Endothelial cell of umbilical vein (primary cell): ENCODE measurements at regions not wholly inside any gene's neighbourhood (a gene's known extent, or its start where the extent isn't known, plus 50 kb on each side); places are given as distances from the start of the nearest gene placed in this dataset.

ENCODE experiments used
- BruUV-seq: library from RNA; stranded (reverse); fragments of 400-500 nt; replicated peaks from 2 replicates; lab custom pipeline; 2021; lab: Mats Ljungman, UMichigan
- CTCF ChIA-PET: fragments of 300-600, 350-600 bp; sonication (Branson Sonifier 250); formaldehyde crosslinking; loops from one replicate; lab custom pipeline; 2021; ENCODE audit warnings: antibody characterized with exemption, inconsistent platforms; lab: Charles Lee
- POLR2A ChIA-PET: fragments of 300-600, 350-600 bp; sonication (Branson Sonifier 250); formaldehyde crosslinking; loops from one replicate; lab custom pipeline; 2021; ENCODE audit warnings: antibody characterized with exemption, inconsistent platforms; lab: Charles Lee
- DNase-seq: peaks from one replicate; pipeline ENCODE4 v3.0.0-alpha.2; 2011; ENCODE audit warnings: low read depth, low spot score
- FAIRE-seq: peaks from 2 replicates; lab custom pipeline; 2011; peaks lifted over from hg19 to GRCh38; lab: Jason Lieb, UNC
- H2AFZ ChIP-seq: 2 replicates; pipeline ENCODE4 v1.6.0; 2012; ENCODE audit warnings: low read depth, low read length, control low read depth, inconsistent platforms
- H3K27ac ChIP-seq: 2 replicates; pipeline ENCODE4 v1.5.1; 2011; ENCODE audit warnings: low read depth, mild to moderate bottlenecking, control low read depth, low read length, moderate library complexity; ENCODE audit not compliant: insufficient read depth
- H3K27me3 ChIP-seq, 2 experiments: 2 replicates each; pipeline versions ENCODE4 v1.6.0 to v1.6.1; 2011; ENCODE audit warnings: low read length in 2 of 2, mixed read lengths in 1 of 2; ENCODE audit not compliant: control insufficient read depth in 2 of 2, insufficient read depth in 2 of 2
- H3K36me3 ChIP-seq, 2 experiments: 2 replicates in 1 of 2; 3 replicates in 1 of 2; pipeline ENCODE4 v1.5.1; 2011; ENCODE audit warnings: low read length in 2 of 2, mild to moderate bottlenecking in 1 of 2, moderate library complexity in 1 of 2; ENCODE audit not compliant: control insufficient read depth in 2 of 2, insufficient read depth in 2 of 2; ENCODE audit errors: extremely low read depth in 1 of 2
- H3K4me1 ChIP-seq: 3 replicates; pipeline ENCODE4 v1.5.1; 2011; ENCODE audit warnings: mild to moderate bottlenecking, low read length; ENCODE audit not compliant: control insufficient read depth, insufficient read depth; ENCODE audit errors: extremely low read depth
- H3K4me2 ChIP-seq: 2 replicates; pipeline ENCODE4 v1.6.1; 2011; ENCODE audit warnings: low read length, control low read depth, mixed read lengths; ENCODE audit not compliant: insufficient read depth
- H3K4me3 ChIP-seq, 3 experiments: fragments of 200-600 bp in 1 of 3; sonication (generic), shearing (Covaris generic) in 1 of 3; replicated peaks in 1 of 3; 2 replicates each; pipeline ENCODE4 v1.5.1; 2011 to 2016; ENCODE audit warnings: control low read depth in 3 of 3, low read length in 3 of 3, mild to moderate bottlenecking in 2 of 3, inconsistent platforms in 1 of 3, low read depth in 1 of 3, moderate library complexity in 1 of 3; ENCODE audit not compliant: insufficient read depth in 1 of 3
- H3K79me2 ChIP-seq: 2 replicates; pipeline ENCODE4 v1.6.0; 2012; ENCODE audit warnings: low read length, inconsistent platforms; ENCODE audit not compliant: control insufficient read depth, insufficient read depth
- H3K9ac ChIP-seq: replicated peaks from 2 replicates; pipeline ENCODE3; 2011; ENCODE audit warnings: low read length, control low read depth; ENCODE audit not compliant: insufficient read depth; ENCODE audit errors: extremely low read depth
- H3K9me1 ChIP-seq: replicated peaks from 3 replicates; pipeline ENCODE4 v1.6.0; 2011; ENCODE audit warnings: mild to moderate bottlenecking, low read length; ENCODE audit not compliant: control insufficient read depth, insufficient read depth; ENCODE audit errors: extremely low read depth
- H3K9me3 ChIP-seq: replicated peaks from 2 replicates; pipeline ENCODE4 v1.5.1; 2012; ENCODE audit warnings: low read length, inconsistent platforms; ENCODE audit not compliant: control insufficient read depth, insufficient read depth
- H4K20me1 ChIP-seq: replicated peaks from 2 replicates; pipeline ENCODE3; 2011; ENCODE audit warnings: mild to moderate bottlenecking, low read length; ENCODE audit not compliant: control insufficient read depth, insufficient read depth; ENCODE audit errors: extremely low read depth
- EZH2 ChIP-seq: IDR thresholded peaks from 2 replicates; pipeline ENCODE4 v1.6.1; 2012; ENCODE audit warnings: borderline replicate concordance, low read depth, mild to moderate bottlenecking, moderate library complexity, low read length, inconsistent platforms; ENCODE audit not compliant: severe bottlenecking
- FOS ChIP-seq: IDR thresholded peaks from 2 replicates; pipeline ENCODE4 v1.6.1; 2011; ENCODE audit warnings: mild to moderate bottlenecking, low read length, moderate library complexity, borderline replicate concordance; ENCODE audit not compliant: insufficient read depth
- GATA2 ChIP-seq: IDR thresholded peaks from 2 replicates; pipeline ENCODE4 v1.7.0; 2011; ENCODE audit warnings: low read depth, mild to moderate bottlenecking, moderate library complexity, mixed read lengths, low read length; ENCODE audit not compliant: insufficient read length, insufficient read depth
- JUN ChIP-seq: IDR thresholded peaks from 2 replicates; pipeline ENCODE4 v1.6.1; 2011; ENCODE audit warnings: borderline replicate concordance, low read depth; ENCODE audit not compliant: insufficient read length, insufficient read depth
- MAX ChIP-seq: IDR thresholded peaks from 2 replicates; pipeline ENCODE4 v1.6.1; 2011; ENCODE audit not compliant: insufficient read depth, insufficient read length
- MYC ChIP-seq: IDR thresholded peaks from one replicate; pipeline ENCODE4 v1.6.1; 2011; ENCODE audit warnings: mild to moderate bottlenecking, low read depth, low read length
- POLR2A ChIP-seq: IDR thresholded peaks from 2 replicates; pipeline ENCODE4 v1.6.1; 2012; ENCODE audit warnings: low read depth, mild to moderate bottlenecking, control low read depth, low read length
- POLR2AphosphoS5 ChIP-seq: IDR thresholded peaks from 2 replicates; pipeline ENCODE4 v1.6.1; 2012; ENCODE audit warnings: low read depth, mild to moderate bottlenecking, control low read depth, low read length, moderate library complexity; ENCODE audit not compliant: insufficient read depth
- dilution Hi-C: fragments of 300-500 bp; cut with MboI; formaldehyde crosslinking; loops from one replicate; pipeline ENCODE4 v1.15.0; 2019; ENCODE audit warnings: low sequenced_read_pairs; ENCODE audit not compliant: extremely low pct_ligation_motif_present
- intact Hi-C: fragments of 100-400 bp; cut with micrococcal nuclease; formaldehyde crosslinking; loops from one replicate; pipeline ENCODE4 v1.10.0; 2022
- TF ChIP-seq, protein P1 (sequence below), 2 donors: IDR thresholded peaks; 1 replicate in 1 of 2; 2 replicates in 1 of 2; pipeline ENCODE4 v1.5.1; 2011; ENCODE audit warnings: low read length in 2 of 2, mild to moderate bottlenecking in 2 of 2, moderate library complexity in 2 of 2, control low read depth in 1 of 2, inconsistent platforms in 1 of 2, low read depth in 1 of 2; ENCODE audit not compliant: insufficient read depth in 1 of 2; ENCODE audit errors: extremely low read depth in 1 of 2

- intact Hi-C loops (no loop called here), dilution Hi-C loops (no loop called here)
- DNase-seq (no peak), FAIRE-seq (no peak)
- Histone ChIP-seq H3K9me3 (no peaks in the 10 kb centered on the region), H3K27me3 (no peaks in the 10 kb centered on the region), H3K9me1 (no peaks in the 10 kb centered on the region), H3K4me1 (no peaks in the 10 kb centered on the region), H3K4me2 (no peak overlapping the region), H3K27ac (no peak overlapping the region), H3K36me3 (no peaks in the 10 kb centered on the region), H4K20me1 (no peaks in the 10 kb centered on the region), H3K79me2 (no peaks in the 10 kb centered on the region), H3K9ac (no peak overlapping the region), H2AFZ (no peak overlapping the region), H3K4me3 (no peak overlapping the region)
- BruUV-seq: no TSS peak
- ChIA-PET POLR2A (no interaction called here), CTCF (interaction anchor here (1.2 kb wide), 1 partner anchor 11 kb away, joined by 4 read pairs; no protein-coding TSS in a partner anchor)
- no peak for TF ChIP-seq POLR2A
- TF ChIP-seq MYC: no peak
- no peak for TF ChIP-seq EZH2
- TF ChIP-seq, protein P1, sequence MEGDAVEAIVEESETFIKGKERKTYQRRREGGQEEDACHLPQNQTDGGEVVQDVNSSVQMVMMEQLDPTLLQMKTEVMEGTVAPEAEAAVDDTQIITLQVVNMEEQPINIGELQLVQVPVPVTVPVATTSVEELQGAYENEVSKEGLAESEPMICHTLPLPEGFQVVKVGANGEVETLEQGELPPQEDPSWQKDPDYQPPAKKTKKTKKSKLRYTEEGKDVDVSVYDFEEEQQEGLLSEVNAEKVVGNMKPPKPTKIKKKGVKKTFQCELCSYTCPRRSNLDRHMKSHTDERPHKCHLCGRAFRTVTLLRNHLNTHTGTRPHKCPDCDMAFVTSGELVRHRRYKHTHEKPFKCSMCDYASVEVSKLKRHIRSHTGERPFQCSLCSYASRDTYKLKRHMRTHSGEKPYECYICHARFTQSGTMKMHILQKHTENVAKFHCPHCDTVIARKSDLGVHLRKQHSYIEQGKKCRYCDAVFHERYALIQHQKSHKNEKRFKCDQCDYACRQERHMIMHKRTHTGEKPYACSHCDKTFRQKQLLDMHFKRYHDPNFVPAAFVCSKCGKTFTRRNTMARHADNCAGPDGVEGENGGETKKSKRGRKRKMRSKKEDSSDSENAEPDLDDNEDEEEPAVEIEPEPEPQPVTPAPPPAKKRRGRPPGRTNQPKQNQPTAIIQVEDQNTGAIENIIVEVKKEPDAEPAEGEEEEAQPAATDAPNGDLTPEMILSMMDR (IDR thresholded peaks at IDR 0.05; ENCODE audit: extremely low read depth in 1 of 2, insufficient read depth in 1 of 2, low read depth in 1 of 2, low read length in 2 of 2): no peak
- no peak for TF ChIP-seq MAX
- TF ChIP-seq FOS: no peak
Observed at GRCh38 chr6:80939898-80940297, 812.6 kb downstream of the TENT5A start.

GRCh38 chr6:80939480-80939879 lies 813.0 kb downstream of the TENT5A start:
- Histone ChIP-seq H3K27me3 (no peaks in the 10 kb centered on the region), H3K9me1 (no peaks in the 10 kb centered on the region), H3K4me2 (no peak overlapping the region), H3K9ac (no peak overlapping the region), H3K27ac (no peak overlapping the region), H3K9me3 (no peaks in the 10 kb centered on the region), H3K36me3 (no peaks in the 10 kb centered on the region), H3K4me3 (no peak overlapping the region), H4K20me1 (no peaks in the 10 kb centered on the region), H2AFZ (no peak overlapping the region), H3K4me1 (no peaks in the 10 kb centered on the region), H3K79me2 (no peaks in the 10 kb centered on the region)
- dilution Hi-C loops: no loop called here
- ChIA-PET CTCF (interaction anchor here (1.4 kb wide), 1 partner anchor 725 kb away, joined by 4 read pairs; no protein-coding TSS in a partner anchor), POLR2A (no interaction called here)
- TF ChIP-seq POLR2AphosphoS5: no peak
- TF ChIP-seq FOS: no peak
- no peak for TF ChIP-seq POLR2A
- no peak for TF ChIP-seq EZH2
- no peak for TF ChIP-seq JUN
- TF ChIP-seq, protein P1 (IDR thresholded peaks at IDR 0.05; ENCODE audit: extremely low read depth in 1 of 2, insufficient read depth in 1 of 2, low read depth in 1 of 2, low read length in 2 of 2): no peak
- no peak for TF ChIP-seq GATA2
- TF ChIP-seq MAX: no peak
- TF ChIP-seq MYC: no peak
- intact Hi-C loops: no loop called here
- DNase-seq (no peak), FAIRE-seq (no peak)
- no TSS peak for BruUV-seq
